Neural progenitor cell (in vitro differentiated cells): ENCODE measurements at regions not wholly inside any gene's neighbourhood (a gene's known extent, or its start where the extent isn't known, plus 50 kb on each side); places are given as distances from the start of the nearest gene placed in this dataset.

Source experiments
- CTCF ChIP-seq: fragments of 200-600 bp; sonication (generic); IDR thresholded peaks from 2 replicates; pipeline ENCODE4 v1.5.1; 2017; ENCODE audit warnings: antibody characterized with exemption, mild to moderate bottlenecking
- EZH2 ChIP-seq: fragments of 200-600 bp; sonication (generic); IDR thresholded peaks from 2 replicates; pipeline ENCODE4 v1.6.1; 2017; ENCODE audit warnings: antibody characterized with exemption, mild to moderate bottlenecking, moderate library complexity
- EZH2phosphoT487 ChIP-seq: fragments of 200-600 bp; sonication (generic); IDR thresholded peaks from 2 replicates; pipeline ENCODE4 v1.6.1; 2017; ENCODE audit warnings: antibody characterized with exemption

- TF ChIP-seq CTCF, result no peak
- no peak for TF ChIP-seq EZH2phosphoT487
- no peak for TF ChIP-seq EZH2
Observed at GRCh38 chr13:104565888-104566287, 1499.7 kb upstream of the SLC10A2 start.
